GM23338 (cell line): ENCODE measurements at regions not wholly inside any gene's neighbourhood (a gene's known extent, or its start where the extent isn't known, plus 50 kb on each side); places are given as distances from the start of the nearest gene placed in this dataset.

Experiments
- ATAC-seq: fragments of 200-7000 bp; cut with Tn5 transposase; 3 replicates; pipeline ENCODE4 v1.9.1; 2020
- DNase-seq: peaks from one replicate; pipeline ENCODE4 v3.0.0-alpha.2; 2015; ENCODE audit warnings: low spot score
- H2AFZ ChIP-seq: fragments of 200-600 bp; sonication (generic); 2 replicates; pipeline ENCODE4 v1.8.0; 2016; ENCODE audit warnings: antibody characterized with exemption, mild to moderate bottlenecking, moderate library complexity
- H3F3A ChIP-seq: fragments of 200-600 bp; sonication (generic); replicated peaks from 2 replicates; pipeline ENCODE4 v1.8.0; 2017; ENCODE audit warnings: antibody characterized with exemption, mixed run types, low read depth
- H3K27ac ChIP-seq: fragments of 200-600 bp; sonication (generic); 2 replicates; pipeline ENCODE4 v1.6.1; 2016; ENCODE audit warnings: low read depth
- H3K27me3 ChIP-seq: fragments of 200-600 bp; sonication (generic); 2 replicates; pipeline ENCODE4 v1.8.0; 2016; ENCODE audit warnings: mild to moderate bottlenecking, mixed run types, moderate library complexity; ENCODE audit not compliant: insufficient read depth
- H3K36me3 ChIP-seq: fragments of 200-600 bp; sonication (generic); 2 replicates; pipeline ENCODE4 v1.8.0; 2016; ENCODE audit warnings: mild to moderate bottlenecking; ENCODE audit not compliant: insufficient read depth
- H3K4me1 ChIP-seq: fragments of 200-600 bp; sonication (generic); 2 replicates; pipeline ENCODE4 v1.8.0; 2016; ENCODE audit warnings: mild to moderate bottlenecking, moderate library complexity; ENCODE audit not compliant: insufficient read depth
- H3K4me2 ChIP-seq: fragments of 200-600 bp; sonication (generic); 2 replicates; pipeline ENCODE4 v1.7.1; 2017; ENCODE audit warnings: mixed run types
- H3K4me3 ChIP-seq: fragments of 200-600 bp; sonication (generic); 2 replicates; pipeline ENCODE4 v1.6.1; 2016; ENCODE audit warnings: mixed run types
- H3K79me2 ChIP-seq: fragments of 200-600 bp; sonication (generic); replicated peaks from 2 replicates; pipeline ENCODE4 v1.8.0; 2017; ENCODE audit warnings: mild to moderate bottlenecking; ENCODE audit not compliant: insufficient read depth
- H3K9me2 ChIP-seq: fragments of 200-600 bp; sonication (generic); 2 replicates; pipeline ENCODE4 v1.8.0; 2017; ENCODE audit not compliant: insufficient read depth
- H4K20me1 ChIP-seq: fragments of 200-600 bp; sonication (generic); replicated peaks from 2 replicates; pipeline ENCODE4 v1.8.0; 2017; ENCODE audit warnings: mild to moderate bottlenecking; ENCODE audit not compliant: insufficient read depth
- H3K27ac Mint-ChIP-seq: 2 replicates; pipeline ENCODE4 v1.8.0; 2020; ENCODE audit warnings: inconsistent platforms, mild to moderate bottlenecking, moderate library complexity, mixed read lengths
- H3K27me3 Mint-ChIP-seq: 3 replicates; pipeline ENCODE4 v1.8.0; 2022; ENCODE audit warnings: low read depth, mild to moderate bottlenecking, moderate library complexity, mixed read lengths, inconsistent platforms; ENCODE audit not compliant: insufficient read depth, poor library complexity
- H3K36me3 Mint-ChIP-seq: 3 replicates; pipeline ENCODE4 v1.8.0; 2021; ENCODE audit warnings: low read depth, mild to moderate bottlenecking, inconsistent platforms, moderate library complexity, mixed read lengths
- H3K4me1 Mint-ChIP-seq: 3 replicates; pipeline ENCODE4 v1.8.0; 2020; ENCODE audit warnings: mild to moderate bottlenecking, inconsistent platforms, mixed read lengths
- H3K4me3 Mint-ChIP-seq: 3 replicates; pipeline ENCODE4 v1.8.0; 2021; ENCODE audit warnings: moderate library complexity, mild to moderate bottlenecking, inconsistent platforms, mixed read lengths
- H3K9me3 Mint-ChIP-seq: 3 replicates; pipeline ENCODE4 v1.8.0; 2020; ENCODE audit warnings: moderate library complexity, mild to moderate bottlenecking, inconsistent platforms, mixed read lengths
- CREB1 ChIP-seq: fragments of 250-450 bp; sonication (Bioruptor Pico); IDR thresholded peaks from 2 replicates; pipeline ENCODE4 v1.5.0; 2020; ENCODE audit warnings: low read depth, mild to moderate bottlenecking, moderate library complexity
- CTCF ChIP-seq, 2 experiments: fragments of 200-600 bp in 1 of 2; sonication (generic) in 1 of 2; conservative IDR thresholded peaks; 2 replicates each; pipeline versions ENCODE4 v1.5.1 to v1.6.1; 2016 to 2017; ENCODE audit warnings: antibody characterized with exemption in 2 of 2, low read depth in 2 of 2, mild to moderate bottlenecking in 2 of 2, moderate library complexity in 1 of 2
- EZH2 ChIP-seq: fragments of 200-600 bp; sonication (generic); IDR thresholded peaks from one replicate; pipeline ENCODE4 v1.8.0; 2017; ENCODE audit warnings: antibody characterized with exemption, mild to moderate bottlenecking, low read depth; ENCODE audit not compliant: unreplicated experiment
- EZH2phosphoT487 ChIP-seq: fragments of 200-600 bp; sonication (generic); IDR thresholded peaks from one replicate; pipeline ENCODE4 v1.8.1; 2018; ENCODE audit warnings: antibody characterized with exemption; ENCODE audit not compliant: unreplicated experiment
- JUNB ChIP-seq: IDR thresholded peaks from one replicate; pipeline ENCODE4 v1.6.1; 2016; ENCODE audit warnings: antibody characterized with exemption; ENCODE audit not compliant: unreplicated experiment
- NANOG ChIP-seq: IDR thresholded peaks from 2 replicates; pipeline ENCODE4 v1.6.1; 2016; ENCODE audit warnings: antibody characterized with exemption, borderline replicate concordance
- POLR2AphosphoS5 ChIP-seq: IDR thresholded peaks from 2 replicates; pipeline ENCODE4 v1.6.1; 2016; ENCODE audit warnings: antibody characterized with exemption, low read depth
- STAT1 ChIP-seq: IDR thresholded peaks from one replicate; pipeline ENCODE4 v1.6.1; 2016; ENCODE audit warnings: antibody characterized with exemption; ENCODE audit not compliant: unreplicated experiment
- ZNF114 ChIP-seq: fragments of 250-450 bp; sonication (Bioruptor Pico); IDR thresholded peaks from 2 replicates; pipeline ENCODE4 v1.5.0; 2020; ENCODE audit warnings: mild to moderate bottlenecking, moderate library complexity
- ZNF331 ChIP-seq: fragments of 250-450 bp; sonication (Bioruptor Pico); IDR thresholded peaks from 2 replicates; pipeline ENCODE4 v1.5.0; 2020; ENCODE audit warnings: low read depth, mild to moderate bottlenecking, moderate library complexity
- ZNF462 ChIP-seq: fragments of 250-450 bp; sonication (Bioruptor Pico); IDR thresholded peaks from 2 replicates; pipeline ENCODE4 v1.5.0; 2020; ENCODE audit warnings: mild to moderate bottlenecking, moderate library complexity
- TF ChIP-seq, protein P1 (sequence below): IDR thresholded peaks from 2 replicates; pipeline ENCODE4 v1.6.1; 2016; ENCODE audit warnings: antibody characterized with exemption
- TF ChIP-seq, protein P2 (sequence below): IDR thresholded peaks from one replicate; pipeline ENCODE4 v1.6.1; 2018; ENCODE audit warnings: antibody characterized with exemption; ENCODE audit not compliant: unreplicated experiment

- TF ChIP-seq EZH2 (no peak), JUNB (no peak), ZNF114 (CRISPR knock-in tag) (no peak), CREB1 (CRISPR knock-in tag) (no peak), NANOG (no peak), ZNF462 (CRISPR knock-in tag) (no peak), POLR2AphosphoS5 (no peak), ZNF331 (CRISPR knock-in tag) (no peak), STAT1 (no peak), EZH2phosphoT487 (no peak), CTCF (conservative IDR thresholded peaks at IDR 0.05; ENCODE audit: low read depth in 2 of 2) (no peak)
- TF ChIP-seq, protein P1, sequence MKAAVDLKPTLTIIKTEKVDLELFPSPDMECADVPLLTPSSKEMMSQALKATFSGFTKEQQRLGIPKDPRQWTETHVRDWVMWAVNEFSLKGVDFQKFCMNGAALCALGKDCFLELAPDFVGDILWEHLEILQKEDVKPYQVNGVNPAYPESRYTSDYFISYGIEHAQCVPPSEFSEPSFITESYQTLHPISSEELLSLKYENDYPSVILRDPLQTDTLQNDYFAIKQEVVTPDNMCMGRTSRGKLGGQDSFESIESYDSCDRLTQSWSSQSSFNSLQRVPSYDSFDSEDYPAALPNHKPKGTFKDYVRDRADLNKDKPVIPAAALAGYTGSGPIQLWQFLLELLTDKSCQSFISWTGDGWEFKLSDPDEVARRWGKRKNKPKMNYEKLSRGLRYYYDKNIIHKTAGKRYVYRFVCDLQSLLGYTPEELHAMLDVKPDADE = no peak
- TF ChIP-seq, protein P2, sequence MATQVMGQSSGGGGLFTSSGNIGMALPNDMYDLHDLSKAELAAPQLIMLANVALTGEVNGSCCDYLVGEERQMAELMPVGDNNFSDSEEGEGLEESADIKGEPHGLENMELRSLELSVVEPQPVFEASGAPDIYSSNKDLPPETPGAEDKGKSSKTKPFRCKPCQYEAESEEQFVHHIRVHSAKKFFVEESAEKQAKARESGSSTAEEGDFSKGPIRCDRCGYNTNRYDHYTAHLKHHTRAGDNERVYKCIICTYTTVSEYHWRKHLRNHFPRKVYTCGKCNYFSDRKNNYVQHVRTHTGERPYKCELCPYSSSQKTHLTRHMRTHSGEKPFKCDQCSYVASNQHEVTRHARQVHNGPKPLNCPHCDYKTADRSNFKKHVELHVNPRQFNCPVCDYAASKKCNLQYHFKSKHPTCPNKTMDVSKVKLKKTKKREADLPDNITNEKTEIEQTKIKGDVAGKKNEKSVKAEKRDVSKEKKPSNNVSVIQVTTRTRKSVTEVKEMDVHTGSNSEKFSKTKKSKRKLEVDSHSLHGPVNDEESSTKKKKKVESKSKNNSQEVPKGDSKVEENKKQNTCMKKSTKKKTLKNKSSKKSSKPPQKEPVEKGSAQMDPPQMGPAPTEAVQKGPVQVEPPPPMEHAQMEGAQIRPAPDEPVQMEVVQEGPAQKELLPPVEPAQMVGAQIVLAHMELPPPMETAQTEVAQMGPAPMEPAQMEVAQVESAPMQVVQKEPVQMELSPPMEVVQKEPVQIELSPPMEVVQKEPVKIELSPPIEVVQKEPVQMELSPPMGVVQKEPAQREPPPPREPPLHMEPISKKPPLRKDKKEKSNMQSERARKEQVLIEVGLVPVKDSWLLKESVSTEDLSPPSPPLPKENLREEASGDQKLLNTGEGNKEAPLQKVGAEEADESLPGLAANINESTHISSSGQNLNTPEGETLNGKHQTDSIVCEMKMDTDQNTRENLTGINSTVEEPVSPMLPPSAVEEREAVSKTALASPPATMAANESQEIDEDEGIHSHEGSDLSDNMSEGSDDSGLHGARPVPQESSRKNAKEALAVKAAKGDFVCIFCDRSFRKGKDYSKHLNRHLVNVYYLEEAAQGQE = no peak
- Histone ChIP-seq H3K27ac (no peak overlapping the region), H4K20me1 (no peaks in the 10 kb centered on the region), H2AFZ (0 out of 2 replicates have a peak overlapping the region, but pooled peaks have one; percentile 1), H3K9me2 (no peaks in the 10 kb centered on the region), H3K27me3 (no peaks in the 10 kb centered on the region), H3K4me2 (peak overlapping the region; percentile 31), H3K36me3 (no peaks in the 10 kb centered on the region), H3F3A (no peaks in the 10 kb centered on the region), H3K4me1 (peaks cover 24% of the 10 kb centered on the region), H3K79me2 (no peaks in the 10 kb centered on the region), H3K4me3 (no peak overlapping the region)
- peaks cover 22% of the 10 kb centered on the region for H3K4me1 Mint-ChIP-seq
- DNase-seq = peak; percentile 56
- H3K9me3 Mint-ChIP-seq = no peaks in the 10 kb centered on the region
- H3K27me3 Mint-ChIP-seq = peaks cover 9% of the 10 kb centered on the region
- H3K4me3 Mint-ChIP-seq = no peak overlapping the region
- no peaks in the 10 kb centered on the region for H3K36me3 Mint-ChIP-seq
- no peak overlapping the region; the same call in 1 of the 2 replicates for H3K27ac Mint-ChIP-seq
- peak; percentile 90 for ATAC-seq
These were observed 96.0 kb upstream of the MDM1 start for GRCh38 chr12:68428211-68428610.
